HuH-7 (cell line): ENCODE measurements at regions not wholly inside any gene's neighbourhood (a gene's known extent, or its start where the extent isn't known, plus 50 kb on each side); places are given as distances from the start of the nearest gene placed in this dataset.
A peak's percentile ranks its signal among the peaks of the same experiment; 100 is the strongest.

Experiments
- DNase-seq: peaks from one replicate; pipeline ENCODE4 v3.0.0; 2011; ENCODE audit warnings: low spot score

- DNase-seq = no peak
Measured at GRCh38 chr9:16343249-16344237, 526.9 kb downstream of the BNC2 start.

- DNase-seq = no peak
Measured at GRCh38 chr9:16344343-16344742, 526.1 kb downstream of the BNC2 start.

- no peak for DNase-seq
Measured at GRCh38 chr9:16345902-16346301, 524.6 kb downstream of the BNC2 start.

GRCh38 chr9:16347886-16348285 lies 522.6 kb downstream of the BNC2 start:
- DNase-seq = no peak

GRCh38 chr9:16348531-16348930 lies 521.9 kb downstream of the BNC2 start:
- peak; percentile 2 for DNase-seq

- DNase-seq = no peak
Measured at GRCh38 chr9:16352251-16352650, 518.2 kb downstream of the BNC2 start.

GRCh38 chr9:16352791-16353401 lies 517.6 kb downstream of the BNC2 start:
- no peak for DNase-seq

GRCh38 chr9:16356196-16356765 lies 514.2 kb downstream of the BNC2 start:
- DNase-seq = no peak

GRCh38 chr9:16357828-16358227 lies 512.6 kb downstream of the BNC2 start:
- DNase-seq = no peak

- DNase-seq = no peak
Measured at GRCh38 chr9:16358751-16359150, 511.7 kb downstream of the BNC2 start.
